Sigmoid colon (tissue), 3 donors: ENCODE measurements at regions not wholly inside any gene's neighbourhood (a gene's known extent, or its start where the extent isn't known, plus 50 kb on each side); places are given as distances from the start of the nearest gene placed in this dataset.

Experiments used
- POLR2A ChIP-seq, 2 donors: fragments of 450-650 bp; IDR thresholded peaks; one replicate each; pipeline ENCODE4 v1.6.1; 2016; ENCODE audit warnings: antibody characterized with exemption in 2 of 2, mild to moderate bottlenecking in 2 of 2, moderate library complexity in 2 of 2
- TF ChIP-seq, protein P1 (sequence below), 4 experiments: fragments of 450-650 bp in 3 of 4; fragments of 200-600 bp in 1 of 4; IDR thresholded peaks; one replicate each; pipeline ENCODE4 v1.5.1; 2016 to 2019; ENCODE audit warnings: antibody characterized with exemption in 4 of 4, mild to moderate bottlenecking in 3 of 4, moderate library complexity in 2 of 4

DNA sequence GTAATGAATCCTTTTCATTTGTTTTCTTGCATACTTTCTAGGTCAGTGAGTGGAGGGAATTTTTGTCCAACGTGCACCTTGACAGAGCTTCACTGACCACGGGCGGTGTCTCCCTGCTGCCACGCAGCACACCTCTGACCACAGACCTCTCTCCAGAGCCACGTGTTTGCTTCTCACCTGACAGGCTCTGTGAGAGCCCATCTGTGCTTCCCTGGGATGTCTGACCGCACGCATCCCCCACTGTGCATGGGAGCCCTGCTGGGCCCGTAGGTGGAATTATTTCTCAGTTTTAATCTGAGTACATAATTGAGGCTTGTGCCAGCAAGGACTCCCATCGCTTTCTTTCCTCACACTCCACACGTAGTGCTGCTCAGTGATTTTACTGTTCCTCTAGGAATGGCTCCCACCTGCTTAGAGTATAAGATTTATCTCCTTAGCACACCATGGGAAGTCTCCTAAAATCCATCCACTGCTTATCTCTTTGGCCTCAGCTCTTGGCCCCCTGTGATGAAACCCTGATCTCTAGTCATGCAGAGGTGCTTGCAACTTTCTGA, 482.6 kb downstream of the TSN start:
- TF ChIP-seq, protein P1, sequence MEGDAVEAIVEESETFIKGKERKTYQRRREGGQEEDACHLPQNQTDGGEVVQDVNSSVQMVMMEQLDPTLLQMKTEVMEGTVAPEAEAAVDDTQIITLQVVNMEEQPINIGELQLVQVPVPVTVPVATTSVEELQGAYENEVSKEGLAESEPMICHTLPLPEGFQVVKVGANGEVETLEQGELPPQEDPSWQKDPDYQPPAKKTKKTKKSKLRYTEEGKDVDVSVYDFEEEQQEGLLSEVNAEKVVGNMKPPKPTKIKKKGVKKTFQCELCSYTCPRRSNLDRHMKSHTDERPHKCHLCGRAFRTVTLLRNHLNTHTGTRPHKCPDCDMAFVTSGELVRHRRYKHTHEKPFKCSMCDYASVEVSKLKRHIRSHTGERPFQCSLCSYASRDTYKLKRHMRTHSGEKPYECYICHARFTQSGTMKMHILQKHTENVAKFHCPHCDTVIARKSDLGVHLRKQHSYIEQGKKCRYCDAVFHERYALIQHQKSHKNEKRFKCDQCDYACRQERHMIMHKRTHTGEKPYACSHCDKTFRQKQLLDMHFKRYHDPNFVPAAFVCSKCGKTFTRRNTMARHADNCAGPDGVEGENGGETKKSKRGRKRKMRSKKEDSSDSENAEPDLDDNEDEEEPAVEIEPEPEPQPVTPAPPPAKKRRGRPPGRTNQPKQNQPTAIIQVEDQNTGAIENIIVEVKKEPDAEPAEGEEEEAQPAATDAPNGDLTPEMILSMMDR (IDR thresholded peaks at IDR 0.05): no peak
- no peak for TF ChIP-seq POLR2A (IDR thresholded peaks at IDR 0.05)
